ENCODE measurements at regions not wholly inside any gene's neighbourhood (a gene's known extent, or its start where the extent isn't known, plus 50 kb on each side); places are given as distances from the start of the nearest gene placed in this dataset.

- Mint-ChIP-seq H3K9me3 (no peaks in the 10 kb centered on the region), H3K36me3 (no peaks in the 10 kb centered on the region), H3K27me3 (ENCODE audit: low read depth in 2 of 2) (no peaks in the 10 kb centered on the region), H3K4me3 (no peak overlapping the region), H3K27ac (no peak overlapping the region), H3K4me1 (no peaks in the 10 kb centered on the region)
- Histone ChIP-seq H3K4me1 (ENCODE audit: control insufficient read depth, insufficient read depth, low read length) (no peaks in the 10 kb centered on the region), H3K36me3 (ENCODE audit: control insufficient read depth, insufficient read depth, low read length) (no peaks in the 10 kb centered on the region), H3K9me3 (ENCODE audit: control insufficient read depth, insufficient read depth, low read length) (no peaks in the 10 kb centered on the region), H3K4me3 (ENCODE audit: low read length) (no peak overlapping the region), H3K27me3 (ENCODE audit: control insufficient read depth, insufficient read depth, low read length) (no peaks in the 10 kb centered on the region), H3K27ac (ENCODE audit: low read length) (no peak overlapping the region)
- intact Hi-C loops (cut with micrococcal nuclease), result no loop called here
- ATAC-seq (no peak), DNase-seq (no peak)
- TF ChIP-seq, protein P1, sequence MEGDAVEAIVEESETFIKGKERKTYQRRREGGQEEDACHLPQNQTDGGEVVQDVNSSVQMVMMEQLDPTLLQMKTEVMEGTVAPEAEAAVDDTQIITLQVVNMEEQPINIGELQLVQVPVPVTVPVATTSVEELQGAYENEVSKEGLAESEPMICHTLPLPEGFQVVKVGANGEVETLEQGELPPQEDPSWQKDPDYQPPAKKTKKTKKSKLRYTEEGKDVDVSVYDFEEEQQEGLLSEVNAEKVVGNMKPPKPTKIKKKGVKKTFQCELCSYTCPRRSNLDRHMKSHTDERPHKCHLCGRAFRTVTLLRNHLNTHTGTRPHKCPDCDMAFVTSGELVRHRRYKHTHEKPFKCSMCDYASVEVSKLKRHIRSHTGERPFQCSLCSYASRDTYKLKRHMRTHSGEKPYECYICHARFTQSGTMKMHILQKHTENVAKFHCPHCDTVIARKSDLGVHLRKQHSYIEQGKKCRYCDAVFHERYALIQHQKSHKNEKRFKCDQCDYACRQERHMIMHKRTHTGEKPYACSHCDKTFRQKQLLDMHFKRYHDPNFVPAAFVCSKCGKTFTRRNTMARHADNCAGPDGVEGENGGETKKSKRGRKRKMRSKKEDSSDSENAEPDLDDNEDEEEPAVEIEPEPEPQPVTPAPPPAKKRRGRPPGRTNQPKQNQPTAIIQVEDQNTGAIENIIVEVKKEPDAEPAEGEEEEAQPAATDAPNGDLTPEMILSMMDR (IDR thresholded peaks at IDR 0.05), result no peak
- WGBS (ENCODE audit: insufficient coverage), result 88% methylated on average over 18 of the region's 18 CpGs
Observed at GRCh38 chr7:156124356-156124755, 312.1 kb upstream of the SHH start.

GRCh38 chr7:156123362-156123761, 311.1 kb upstream of the SHH start:
- TF ChIP-seq, protein P1 (IDR thresholded peaks at IDR 0.05), result no peak
- Histone ChIP-seq H3K4me3 (ENCODE audit: low read length) (no peak overlapping the region), H3K27me3 (ENCODE audit: control insufficient read depth, insufficient read depth, low read length) (no peaks in the 10 kb centered on the region), H3K9me3 (ENCODE audit: control insufficient read depth, insufficient read depth, low read length) (no peaks in the 10 kb centered on the region), H3K27ac (ENCODE audit: low read length) (no peak overlapping the region), H3K4me1 (ENCODE audit: control insufficient read depth, insufficient read depth, low read length) (no peaks in the 10 kb centered on the region), H3K36me3 (ENCODE audit: control insufficient read depth, insufficient read depth, low read length) (no peaks in the 10 kb centered on the region)
- H3K27me3 Mint-ChIP-seq (ENCODE audit: low read depth in 2 of 2), result no peaks in the 10 kb centered on the region
- DNase-seq (no peak), ATAC-seq (no peak)
- H3K9me3 Mint-ChIP-seq, result no peaks in the 10 kb centered on the region
- 95% methylated on average over 25 of the region's 25 CpGs for WGBS (ENCODE audit: insufficient coverage)
- H3K4me3 Mint-ChIP-seq, result no peak overlapping the region
- H3K4me1 Mint-ChIP-seq, result no peaks in the 10 kb centered on the region
- intact Hi-C loops (cut with micrococcal nuclease), result no loop called here
- no peak overlapping the region for H3K27ac Mint-ChIP-seq
- no peaks in the 10 kb centered on the region for H3K36me3 Mint-ChIP-seq

DNA sequence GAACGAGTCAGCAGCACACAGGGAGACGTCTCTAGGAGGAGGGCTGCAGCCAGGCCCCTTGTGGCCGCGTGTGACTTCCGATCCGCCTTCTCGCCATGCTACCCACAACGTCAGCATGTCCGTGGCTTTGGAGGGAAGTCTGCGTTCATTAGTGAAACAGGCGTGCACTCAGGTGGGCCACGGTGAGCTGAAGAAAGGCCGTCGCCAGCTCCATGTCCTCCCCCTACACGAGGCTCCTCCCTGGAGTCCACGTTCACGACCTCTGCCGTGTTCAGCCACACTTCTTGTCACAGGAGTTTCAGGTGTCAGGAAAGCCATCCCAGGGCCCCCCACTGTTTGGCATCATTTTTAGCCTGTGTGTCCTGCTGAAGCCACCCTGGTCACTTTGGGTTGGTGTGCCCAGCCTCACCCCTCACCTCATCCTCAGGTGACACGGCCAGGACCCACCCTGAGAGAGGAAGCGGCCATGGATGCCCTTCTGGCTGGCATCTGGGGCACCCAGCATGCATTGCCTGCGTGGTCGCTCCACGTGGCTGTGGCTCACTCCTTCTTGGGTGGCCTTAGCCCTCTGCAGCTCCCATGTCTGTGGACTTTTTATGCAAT, 310.6 kb upstream of the SHH start:
- H3K27ac Mint-ChIP-seq, result no peak overlapping the region
- H3K36me3 ChIP-seq (ENCODE audit: control insufficient read depth, insufficient read depth, low read length), result no peaks in the 10 kb centered on the region
- no peak for DNase-seq
- no peak overlapping the region for H3K4me3 Mint-ChIP-seq
- 81% methylated on average over 23 of the region's 23 CpGs for WGBS (ENCODE audit: insufficient coverage)
- no peaks in the 10 kb centered on the region for H3K4me1 ChIP-seq (ENCODE audit: control insufficient read depth, insufficient read depth, low read length)
- no peaks in the 10 kb centered on the region for H3K27me3 Mint-ChIP-seq (ENCODE audit: low read depth in 2 of 2)
- TF ChIP-seq, protein P1 (IDR thresholded peaks at IDR 0.05), result no peak
- H3K4me3 ChIP-seq (ENCODE audit: low read length), result no peak overlapping the region
- no peaks in the 10 kb centered on the region for H3K27me3 ChIP-seq (ENCODE audit: control insufficient read depth, insufficient read depth, low read length)
- H3K36me3 Mint-ChIP-seq, result no peaks in the 10 kb centered on the region
- no peak overlapping the region for H3K27ac ChIP-seq (ENCODE audit: low read length)
- no peaks in the 10 kb centered on the region for H3K9me3 ChIP-seq (ENCODE audit: control insufficient read depth, insufficient read depth, low read length)
- H3K4me1 Mint-ChIP-seq, result no peaks in the 10 kb centered on the region
- no peak for ATAC-seq
- no peaks in the 10 kb centered on the region for H3K9me3 Mint-ChIP-seq
- intact Hi-C loops (cut with micrococcal nuclease), result no loop called here

- Mint-ChIP-seq H3K9me3 (no peaks in the 10 kb centered on the region), H3K27me3 (ENCODE audit: low read depth in 2 of 2) (no peaks in the 10 kb centered on the region), H3K4me3 (no peak overlapping the region), H3K36me3 (no peaks in the 10 kb centered on the region), H3K27ac (no peak overlapping the region), H3K4me1 (no peaks in the 10 kb centered on the region)
- intact Hi-C loops (cut with micrococcal nuclease), result no loop called here
- no peaks in the 10 kb centered on the region for H3K27me3 ChIP-seq (ENCODE audit: control insufficient read depth, insufficient read depth, low read length)
- TF ChIP-seq, protein P1 (IDR thresholded peaks at IDR 0.05), result no peak
- no peak overlapping the region for H3K4me3 ChIP-seq (ENCODE audit: low read length)
- no peak for ATAC-seq
- WGBS (ENCODE audit: insufficient coverage), result 84% methylated on average over 17 of the region's 17 CpGs
- no peaks in the 10 kb centered on the region for H3K9me3 ChIP-seq (ENCODE audit: control insufficient read depth, insufficient read depth, low read length)
- no peak for DNase-seq
- H3K36me3 ChIP-seq (ENCODE audit: control insufficient read depth, insufficient read depth, low read length), result no peaks in the 10 kb centered on the region
- no peaks in the 10 kb centered on the region for H3K4me1 ChIP-seq (ENCODE audit: control insufficient read depth, insufficient read depth, low read length)
- no peak overlapping the region for H3K27ac ChIP-seq (ENCODE audit: low read length)
Observed at GRCh38 chr7:156121956-156122355, 309.7 kb upstream of the SHH start.

Data from natural killer cell (primary cell).